Trophoblast cell (in vitro differentiated cells and primary cell): ENCODE measurements at regions not wholly inside any gene's neighbourhood (a gene's known extent, or its start where the extent isn't known, plus 50 kb on each side); places are given as distances from the start of the nearest gene placed in this dataset.
A peak's percentile ranks its signal among the peaks of the same experiment; 100 is the strongest.

ENCODE experiments used
- DNase-seq, 2 donors: peaks; one replicate each; pipeline ENCODE4 v3.0.0-alpha.2; 2016
- H2AFZ ChIP-seq: 2 replicates; pipeline ENCODE4 v1.6.1; 2013; ENCODE audit warnings: low read length, moderate library complexity, mild to moderate bottlenecking; ENCODE audit not compliant: insufficient read depth, poor library complexity
- H2AK5ac ChIP-seq: 2 replicates; pipeline ENCODE4 v1.6.1; 2013; ENCODE audit warnings: mild to moderate bottlenecking, low read length
- H2BK120ac ChIP-seq: 2 replicates; pipeline ENCODE4 v1.6.1; 2013; ENCODE audit warnings: low read length, mild to moderate bottlenecking, moderate library complexity; ENCODE audit not compliant: insufficient read depth, poor library complexity
- H2BK12ac ChIP-seq: 2 replicates; pipeline ENCODE4 v1.6.1; 2013; ENCODE audit warnings: mild to moderate bottlenecking, low read length, moderate library complexity
- H2BK5ac ChIP-seq: 2 replicates; pipeline ENCODE4 v1.6.1; 2013; ENCODE audit warnings: low read length, low read depth, moderate library complexity, mild to moderate bottlenecking; ENCODE audit not compliant: poor library complexity
- H3K14ac ChIP-seq: 2 replicates; pipeline ENCODE4 v1.6.1; 2013; ENCODE audit warnings: mild to moderate bottlenecking, low read length
- H3K18ac ChIP-seq: 2 replicates; pipeline ENCODE4 v1.6.1; 2013; ENCODE audit warnings: mild to moderate bottlenecking, low read length
- H3K23ac ChIP-seq: 2 replicates; pipeline ENCODE4 v1.6.1; 2013; ENCODE audit warnings: low read length
- H3K27ac ChIP-seq: 2 replicates; pipeline ENCODE4 v1.5.1; 2013; ENCODE audit warnings: low read depth, mild to moderate bottlenecking, inconsistent platforms, low read length, moderate library complexity
- H3K27me3 ChIP-seq: 2 replicates; pipeline ENCODE4 v1.6.1; 2013; ENCODE audit warnings: inconsistent platforms, mild to moderate bottlenecking, low read length, moderate library complexity; ENCODE audit not compliant: insufficient read depth
- H3K36me3 ChIP-seq, 2 experiments: 1 replicate in 1 of 2; 2 replicates in 1 of 2; pipeline ENCODE4 v1.6.1; 2013; ENCODE audit warnings: low read length in 2 of 2, mild to moderate bottlenecking in 2 of 2, moderate library complexity in 1 of 2; ENCODE audit not compliant: insufficient read depth in 2 of 2, control insufficient read depth in 1 of 2
- H3K4ac ChIP-seq: 2 replicates; pipeline ENCODE4 v1.6.1; 2013; ENCODE audit warnings: low read depth, mild to moderate bottlenecking, low read length, moderate library complexity
- H3K4me1 ChIP-seq, 2 experiments: 1 replicate in 1 of 2; 2 replicates in 1 of 2; pipeline ENCODE4 v1.6.1; 2013; ENCODE audit warnings: low read length in 2 of 2, mild to moderate bottlenecking in 2 of 2, moderate library complexity in 1 of 2; ENCODE audit not compliant: insufficient read depth in 2 of 2, control insufficient read depth in 1 of 2
- H3K4me2 ChIP-seq: 2 replicates; pipeline ENCODE4 v1.6.1; 2013; ENCODE audit warnings: inconsistent platforms, mild to moderate bottlenecking, low read length, moderate library complexity
- H3K4me3 ChIP-seq: 2 replicates; pipeline ENCODE4 v1.5.1; 2013; ENCODE audit warnings: mild to moderate bottlenecking, low read depth, low read length, inconsistent platforms
- H3K79me1 ChIP-seq: one replicate; pipeline ENCODE4 v1.6.1; 2013; ENCODE audit warnings: low read length
- H3K79me2 ChIP-seq: 2 replicates; pipeline ENCODE4 v1.6.1; 2013; ENCODE audit warnings: low read length, mild to moderate bottlenecking; ENCODE audit not compliant: control insufficient read depth, insufficient read depth, poor library complexity
- H3K9ac ChIP-seq: 2 replicates; pipeline ENCODE4 v1.6.1; 2013; ENCODE audit warnings: mild to moderate bottlenecking, low read length
- H3K9me3 ChIP-seq: 2 replicates; pipeline ENCODE4 v1.6.1; 2013; ENCODE audit warnings: low read depth, mild to moderate bottlenecking, control low read depth, inconsistent platforms, low read length; ENCODE audit not compliant: insufficient read depth
- H4K12ac ChIP-seq: 2 replicates; pipeline ENCODE4 v1.6.1; 2013; ENCODE audit warnings: low read depth, mild to moderate bottlenecking, low read length, moderate library complexity
- H4K8ac ChIP-seq: 2 replicates; pipeline ENCODE4 v1.6.1; 2013; ENCODE audit warnings: low read depth, mild to moderate bottlenecking, low read length, moderate library complexity
- H4K91ac ChIP-seq: one replicate; pipeline ENCODE4 v1.6.1; 2013; ENCODE audit warnings: low read depth, mild to moderate bottlenecking, low read length, moderate library complexity
- WGBS: extraction: QIAGEN DNeasy Blood & Tissue Kit; methylation state at CpG from one replicate; pipeline ENCODE4 v1.1.7; 2013; ENCODE audit warnings: missing lambda C conversion rate; ENCODE audit not compliant: insufficient read length, insufficient coverage; ENCODE audit errors: extremely low coverage; 5-methylcytosine and 5-hydroxymethylcytosine counted together

DNA sequence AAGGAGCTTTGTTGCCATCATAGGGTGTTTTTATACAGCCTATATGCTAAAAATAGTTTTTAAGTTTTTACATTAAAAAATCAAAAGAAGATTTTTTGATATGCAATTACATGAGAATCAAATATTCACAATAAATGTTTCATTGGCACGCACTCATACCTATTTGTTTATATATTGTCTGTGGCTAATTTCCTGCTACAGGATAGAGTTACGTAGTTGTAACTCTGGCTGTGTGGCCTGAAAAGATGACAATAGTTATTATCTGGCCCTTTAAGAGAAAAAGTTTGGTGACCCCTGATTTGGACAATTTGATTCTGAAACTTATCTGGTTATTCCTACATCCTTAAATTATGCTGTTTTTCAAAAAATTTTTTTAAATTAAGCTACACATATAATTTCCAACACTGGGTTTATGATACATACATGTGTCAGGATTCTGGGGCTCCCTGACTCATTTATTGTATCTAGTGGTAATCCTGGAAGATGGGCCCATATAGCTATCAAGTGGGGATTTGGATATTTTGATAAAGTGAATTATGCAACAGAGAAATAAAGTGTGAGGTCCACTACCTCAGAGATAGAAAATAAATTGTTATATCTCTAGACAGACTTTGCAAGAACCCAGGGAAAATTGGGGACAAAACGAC lies 370.2 kb upstream of the LYPLAL1 start:
- H3K23ac ChIP-seq = no peak overlapping the region
- H3K4me3 ChIP-seq = no peak overlapping the region
- no peak overlapping the region for H3K4me2 ChIP-seq
- no peaks in the 10 kb centered on the region for H3K9me3 ChIP-seq
- H2BK5ac ChIP-seq = no peak overlapping the region
- no peak overlapping the region for H3K9ac ChIP-seq
- H3K4me1 ChIP-seq = no peaks in the 10 kb centered on the region
- no peaks in the 10 kb centered on the region for H3K79me1 ChIP-seq
- no peaks in the 10 kb centered on the region for H3K79me2 ChIP-seq
- no peak overlapping the region for H2AK5ac ChIP-seq
- DNase-seq = no peak
- H3K18ac ChIP-seq = no peak overlapping the region
- no peak overlapping the region for H2BK120ac ChIP-seq
- H3K27me3 ChIP-seq = no peaks in the 10 kb centered on the region
- no peak overlapping the region for H3K27ac ChIP-seq
- no peak overlapping the region for H3K14ac ChIP-seq
- no peak overlapping the region for H4K8ac ChIP-seq
- no peak overlapping the region for H2AFZ ChIP-seq
- H3K36me3 ChIP-seq = no peaks in the 10 kb centered on the region
- H3K4ac ChIP-seq = no peak overlapping the region
- H4K91ac ChIP-seq = no peak overlapping the region
- no peak overlapping the region for H2BK12ac ChIP-seq
- no peak overlapping the region for H4K12ac ChIP-seq
- WGBS = no CpG with 5 or more reads among the region's 3 CpGs

DNA sequence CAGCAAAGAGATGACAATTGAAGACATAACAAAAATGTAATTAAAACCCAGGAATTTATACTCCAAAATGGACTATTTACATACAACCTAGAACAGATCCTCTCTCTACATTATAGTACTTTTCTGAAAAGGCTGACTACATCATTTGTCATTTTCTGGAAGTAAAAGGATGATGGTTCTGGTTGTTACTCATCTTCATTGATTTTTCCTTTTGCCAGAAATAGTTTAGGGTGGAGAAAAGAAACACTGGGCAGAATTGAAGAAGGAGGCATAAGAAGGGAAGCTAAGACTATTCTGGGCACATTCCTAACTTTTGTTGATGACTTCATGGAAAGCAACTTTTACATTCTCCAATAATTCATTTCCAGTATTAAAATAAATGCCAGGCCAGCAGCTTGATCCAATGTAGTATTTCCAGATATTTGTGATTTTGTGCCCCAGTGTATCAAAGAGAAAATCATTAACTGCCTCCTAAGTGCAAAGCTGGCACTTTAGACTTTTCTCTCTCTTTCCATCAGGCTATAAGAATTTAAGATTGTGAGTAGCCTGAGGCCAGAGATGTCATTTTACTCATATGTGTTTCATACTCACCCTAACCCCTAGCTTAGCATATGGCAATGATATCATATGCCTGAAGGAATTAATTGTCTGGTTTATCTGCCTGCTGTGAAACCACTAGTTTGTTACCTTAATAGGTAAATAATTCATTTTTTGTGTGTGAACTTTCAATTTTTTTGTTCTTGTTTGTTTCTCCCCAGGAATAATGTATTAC lies 369.5 kb upstream of the LYPLAL1 start:
- Histone ChIP-seq H3K4me3 (no peak overlapping the region), H2BK5ac (no peak overlapping the region)

DNA sequence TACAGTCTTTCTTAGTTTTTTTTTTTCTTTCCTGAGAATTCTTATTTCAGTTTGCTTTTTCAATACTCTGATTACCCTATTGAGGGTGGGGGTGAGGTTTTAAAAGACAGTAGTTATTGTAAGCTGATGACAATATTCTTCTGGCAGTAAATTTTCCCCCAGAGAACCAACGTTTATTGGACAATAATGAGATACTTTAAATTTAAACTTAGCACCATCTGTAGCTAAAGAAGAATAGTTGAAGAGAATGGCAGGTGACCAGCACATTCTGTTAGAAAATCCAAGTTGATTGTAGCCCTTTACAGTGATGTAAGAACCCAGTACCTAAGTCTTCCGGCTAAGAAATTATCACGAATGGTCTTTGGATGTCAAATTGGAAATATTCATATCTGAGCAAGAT lies 364.6 kb upstream of the LYPLAL1 start:
- Histone ChIP-seq H3K23ac (no peak overlapping the region), H3K79me2 (no peaks in the 10 kb centered on the region), H3K27ac (no peak overlapping the region), H3K4ac (no peak overlapping the region), H2BK12ac (no peak overlapping the region), H3K79me1 (no peaks in the 10 kb centered on the region), H4K8ac (no peak overlapping the region), H2AFZ (no peak overlapping the region), H4K12ac (no peak overlapping the region), H3K27me3 (no peaks in the 10 kb centered on the region), H2BK5ac (no peak overlapping the region), H3K14ac (no peak overlapping the region), H3K18ac (no peak overlapping the region), H2AK5ac (no peak overlapping the region), H3K9ac (no peak overlapping the region), H3K36me3 (no peaks in the 10 kb centered on the region), H3K4me2 (no peak overlapping the region), H3K9me3 (no peaks in the 10 kb centered on the region), H4K91ac (no peak overlapping the region), H2BK120ac (no peak overlapping the region), H3K4me3 (no peak overlapping the region), H3K4me1 (peaks cover 0 to 2% of the 10 kb centered on the region in 2 experiments)
- no CpG with 5 or more reads among the region's 3 CpGs for WGBS
- DNase-seq = no peak

More for the DNA sequence above, 369.5 kb upstream of the LYPLAL1 start:
- Histone ChIP-seq H2BK120ac (no peak overlapping the region), H3K79me1 (no peaks in the 10 kb centered on the region), H2BK12ac (no peak overlapping the region), H3K14ac (no peak overlapping the region), H3K9me3 (no peaks in the 10 kb centered on the region), H3K79me2 (no peaks in the 10 kb centered on the region), H2AK5ac (no peak overlapping the region), H4K91ac (no peak overlapping the region), H3K9ac (no peak overlapping the region), H3K27me3 (no peaks in the 10 kb centered on the region), H3K27ac (no peak overlapping the region), H3K23ac (no peak overlapping the region), H4K12ac (no peak overlapping the region), H3K4me2 (no peak overlapping the region), H3K36me3 (no peaks in the 10 kb centered on the region), H3K4ac (no peak overlapping the region), H4K8ac (no peak overlapping the region), H3K4me1 (no peaks in the 10 kb centered on the region), H2AFZ (no peak overlapping the region), H3K18ac (no peak overlapping the region)
- DNase-seq = peak in 1 of 2 donors; percentile 18

DNA sequence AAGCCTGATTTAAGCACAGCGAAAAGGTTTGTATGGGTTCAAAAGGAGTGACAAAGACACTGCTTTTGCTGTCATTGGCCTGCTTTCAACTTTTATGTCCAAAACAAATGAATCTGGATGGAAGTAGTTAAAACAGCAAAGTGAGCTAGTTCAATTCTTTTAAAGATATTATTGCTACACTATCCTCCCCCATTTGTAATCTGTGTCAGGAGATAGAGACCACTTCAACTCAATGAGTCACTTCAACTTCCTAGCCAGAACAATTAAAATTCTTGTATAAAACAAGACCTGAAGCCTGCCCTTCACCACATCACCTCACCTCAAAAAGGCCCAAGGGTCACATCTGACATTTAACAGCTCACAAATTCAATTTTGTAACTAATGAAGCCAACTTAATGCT lies 364.1 kb upstream of the LYPLAL1 start:
- no peak overlapping the region for H2BK12ac ChIP-seq
- H4K12ac ChIP-seq = no peak overlapping the region
- H4K91ac ChIP-seq = no peak overlapping the region
- no peak overlapping the region for H4K8ac ChIP-seq
- H3K4me1 ChIP-seq = peaks cover 0 to 2% of the 10 kb centered on the region in 2 experiments
- no peaks in the 10 kb centered on the region for H3K79me1 ChIP-seq
- no peaks in the 10 kb centered on the region for H3K79me2 ChIP-seq
- no peak for DNase-seq
- no CpG with 5 or more reads among the region's 1 CpG for WGBS
- no peaks in the 10 kb centered on the region for H3K36me3 ChIP-seq
- H2BK120ac ChIP-seq = no peak overlapping the region
- no peaks in the 10 kb centered on the region for H3K9me3 ChIP-seq
- H3K14ac ChIP-seq = no peak overlapping the region
- no peak overlapping the region for H2BK5ac ChIP-seq
- no peak overlapping the region for H3K4me2 ChIP-seq
- H3K27me3 ChIP-seq = no peaks in the 10 kb centered on the region
- no peak overlapping the region for H3K27ac ChIP-seq
- H2AFZ ChIP-seq = no peak overlapping the region
- no peak overlapping the region for H3K4ac ChIP-seq
- H3K18ac ChIP-seq = no peak overlapping the region
- H3K4me3 ChIP-seq = no peak overlapping the region
- no peak overlapping the region for H3K9ac ChIP-seq
- H3K23ac ChIP-seq = no peak overlapping the region
- H2AK5ac ChIP-seq = no peak overlapping the region
